HEK293 (cell line): ENCODE measurements at regions not wholly inside any gene's neighbourhood (a gene's known extent, or its start where the extent isn't known, plus 50 kb on each side); places are given as distances from the start of the nearest gene placed in this dataset.

ENCODE experiments used
- CTCF ChIA-PET: fragments of 350-600 bp; formaldehyde crosslinking; extraction: SDS; loops from one replicate; lab custom pipeline; 2021; ENCODE audit warnings: antibody characterized with exemption; lab: Yijun Ruan, JAX
- POLR2A ChIA-PET: fragments of 300-600 bp; formaldehyde crosslinking; extraction: SDS; loops from one replicate; lab custom pipeline; 2020; ENCODE audit warnings: antibody characterized with exemption, inconsistent platforms; lab: Yijun Ruan, JAX
- H3K27ac ChIP-seq: fragments of 200-500 bp; sonication (Bioruptor generic); 2 replicates; pipeline ENCODE4 v1.5.1; 2014; ENCODE audit warnings: low read depth, low read length, control low read depth, inconsistent platforms; ENCODE audit errors: extremely low read depth
- H3K36me3 ChIP-seq, 2 experiments: fragments of 200-500 bp in 1 of 2; sonication (Bioruptor generic) in 1 of 2; 1 replicate in 1 of 2; 2 replicates in 1 of 2; pipeline ENCODE4 v1.5.1; 2014 to 2017; ENCODE audit warnings: inconsistent platforms in 2 of 2, low read length in 2 of 2; ENCODE audit not compliant: control insufficient read depth in 2 of 2, insufficient read depth in 1 of 2
- H3K4me1 ChIP-seq: fragments of 200-500 bp; sonication (Bioruptor generic); 2 replicates; pipeline ENCODE4 v1.5.1; 2014; ENCODE audit warnings: mild to moderate bottlenecking, low read length, inconsistent platforms; ENCODE audit not compliant: control insufficient read depth, insufficient read depth
- H3K4me3 ChIP-seq: 2 replicates; pipeline ENCODE4 v1.5.1; 2011; ENCODE audit warnings: low read depth, mild to moderate bottlenecking, control low read depth, low read length, moderate library complexity
- H3K9me3 ChIP-seq: fragments of 200-500 bp; sonication (Bioruptor generic); 2 replicates; pipeline ENCODE4 v1.5.1; 2014; ENCODE audit warnings: low read depth, low read length, inconsistent platforms; ENCODE audit not compliant: control insufficient read depth, insufficient read depth
- FEZF1 ChIP-seq: fragments of 450-650 bp; formaldehyde crosslinking; IDR thresholded peaks from 2 replicates; pipeline ENCODE4 v1.5.1; 2016; ENCODE audit warnings: missing biosample characterization, missing genetic modification characterization
- KLF10 ChIP-seq: fragments of 450-650 bp; IDR thresholded peaks from 2 replicates; pipeline ENCODE4 v1.5.1; 2018; ENCODE audit warnings: missing biosample characterization, mild to moderate bottlenecking, missing genetic modification characterization
- KLF7 ChIP-seq: fragments of 450-650 bp; formaldehyde crosslinking; IDR thresholded peaks from 2 replicates; pipeline ENCODE4 v1.5.1; 2016; ENCODE audit warnings: missing biosample characterization, missing genetic modification characterization, borderline replicate concordance
- OSR2 ChIP-seq: fragments of 450-650 bp; formaldehyde crosslinking; IDR thresholded peaks from 2 replicates; pipeline ENCODE4 v1.5.1; 2016; ENCODE audit warnings: missing biosample characterization, missing genetic modification characterization
- PRDM1 ChIP-seq: fragments of 450-650 bp; formaldehyde crosslinking; IDR thresholded peaks from 2 replicates; pipeline ENCODE4; 2016; ENCODE audit warnings: missing biosample characterization, missing genetic modification characterization
- SALL2 ChIP-seq: fragments of 450-650 bp; formaldehyde crosslinking; IDR thresholded peaks from 2 replicates; pipeline ENCODE4 v1.5.0; 2017; ENCODE audit warnings: missing biosample characterization, mild to moderate bottlenecking, missing genetic modification characterization, borderline replicate concordance
- SCRT1 ChIP-seq: fragments of 450-650 bp; formaldehyde crosslinking; IDR thresholded peaks from 2 replicates; pipeline ENCODE4 v1.5.1; 2016; ENCODE audit warnings: missing biosample characterization, missing genetic modification characterization, borderline replicate concordance
- SP2 ChIP-seq: fragments of 450-650 bp; formaldehyde crosslinking; IDR thresholded peaks from 2 replicates; pipeline ENCODE4 v1.5.1; 2016; ENCODE audit warnings: missing biosample characterization, missing genetic modification characterization
- SP3 ChIP-seq: fragments of 450-650 bp; formaldehyde crosslinking; IDR thresholded peaks from 2 replicates; pipeline ENCODE4 v1.5.1; 2016; ENCODE audit warnings: missing biosample characterization, missing genetic modification characterization
- SP7 ChIP-seq: fragments of 450-650 bp; formaldehyde crosslinking; IDR thresholded peaks from 2 replicates; pipeline ENCODE4 v1.5.1; 2016; ENCODE audit warnings: missing biosample characterization, missing genetic modification characterization
- TSHZ1 ChIP-seq: fragments of 450-650 bp; formaldehyde crosslinking; IDR thresholded peaks from 2 replicates; pipeline ENCODE4 v1.5.1; 2016; ENCODE audit warnings: missing biosample characterization, missing genetic modification characterization, borderline replicate concordance
- ZBTB7A ChIP-seq: fragments of 450-650 bp; formaldehyde crosslinking; IDR thresholded peaks from 2 replicates; pipeline ENCODE4 v1.5.1; 2016; ENCODE audit warnings: low read depth, missing biosample characterization, missing genetic modification characterization
- ZNF10 ChIP-seq: fragments of 450-650 bp; formaldehyde crosslinking; IDR thresholded peaks from 2 replicates; pipeline ENCODE4 v1.5.1; 2017; ENCODE audit warnings: missing biosample characterization, missing genetic modification characterization
- ZNF2 ChIP-seq: fragments of 450-650 bp; formaldehyde crosslinking; IDR thresholded peaks from 2 replicates; pipeline ENCODE4 v1.5.1; 2016; ENCODE audit warnings: missing biosample characterization, missing genetic modification characterization
- ZNF266 ChIP-seq: fragments of 450-650 bp; formaldehyde crosslinking; IDR thresholded peaks from 2 replicates; pipeline ENCODE4 v1.5.1; 2016; ENCODE audit warnings: missing biosample characterization, missing genetic modification characterization, low read depth
- ZNF341 ChIP-seq: fragments of 450-650 bp; formaldehyde crosslinking; IDR thresholded peaks from 2 replicates; pipeline ENCODE4; 2016; ENCODE audit warnings: low read depth, missing biosample characterization, missing genetic modification characterization
- ZNF350 ChIP-seq: fragments of 450-650 bp; formaldehyde crosslinking; IDR thresholded peaks from 2 replicates; pipeline ENCODE4 v1.5.0; 2017; ENCODE audit warnings: missing biosample characterization, mild to moderate bottlenecking, missing genetic modification characterization
- ZNF391 ChIP-seq: fragments of 450-650 bp; formaldehyde crosslinking; IDR thresholded peaks from 2 replicates; pipeline ENCODE4 v1.5.1; 2016; ENCODE audit warnings: low read depth, missing biosample characterization, missing genetic modification characterization, borderline replicate concordance
- ZNF416 ChIP-seq: fragments of 450-650 bp; formaldehyde crosslinking; IDR thresholded peaks from 2 replicates; pipeline ENCODE4 v1.5.1; 2016; ENCODE audit warnings: missing biosample characterization, missing genetic modification characterization
- ZNF423 ChIP-seq: fragments of 450-650 bp; formaldehyde crosslinking; IDR thresholded peaks from 2 replicates; pipeline ENCODE4 v1.5.1; 2016; ENCODE audit warnings: missing biosample characterization, missing genetic modification characterization
- ZNF449 ChIP-seq: fragments of 450-650 bp; formaldehyde crosslinking; IDR thresholded peaks from 2 replicates; pipeline ENCODE4 v1.5.1; 2017; ENCODE audit warnings: missing biosample characterization, mild to moderate bottlenecking, missing genetic modification characterization, moderate library complexity
- ZNF521 ChIP-seq: fragments of 450-650 bp; formaldehyde crosslinking; IDR thresholded peaks from 2 replicates; pipeline ENCODE4 v1.5.1; 2017; ENCODE audit warnings: missing biosample characterization, mild to moderate bottlenecking, missing genetic modification characterization
- ZNF610 ChIP-seq: fragments of 450-650 bp; formaldehyde crosslinking; IDR thresholded peaks from 2 replicates; pipeline ENCODE4 v1.5.1; 2016; ENCODE audit warnings: missing biosample characterization, missing genetic modification characterization, borderline replicate concordance
- ZNF626 ChIP-seq: fragments of 450-650 bp; sonication (Bioruptor Pico); formaldehyde crosslinking; IDR thresholded peaks from 2 replicates; pipeline ENCODE4 v1.5.1; 2018; ENCODE audit warnings: missing biosample characterization, missing genetic modification characterization, inconsistent platforms
- ZNF645 ChIP-seq: fragments of 450-650 bp; formaldehyde crosslinking; IDR thresholded peaks from 2 replicates; pipeline ENCODE4; 2016; ENCODE audit warnings: missing biosample characterization, missing genetic modification characterization
- ZNF677 ChIP-seq: fragments of 450-650 bp; IDR thresholded peaks from 2 replicates; pipeline ENCODE4 v1.5.0; 2018; ENCODE audit warnings: missing biosample characterization, mild to moderate bottlenecking, missing genetic modification characterization, moderate library complexity
- ZSCAN5A ChIP-seq: fragments of 450-650 bp; formaldehyde crosslinking; IDR thresholded peaks from 2 replicates; pipeline ENCODE4 v1.5.1; 2016; ENCODE audit warnings: missing biosample characterization, missing genetic modification characterization
- ZXDB ChIP-seq: fragments of 450-650 bp; formaldehyde crosslinking; IDR thresholded peaks from 2 replicates; pipeline ENCODE4 v1.5.1; 2016; ENCODE audit warnings: missing biosample characterization, missing genetic modification characterization

GRCh38 chr4:81531410-81531809 lies 59.7 kb upstream of the RASGEF1B start:
- CTCF ChIA-PET, result interaction anchor here (0.6 kb wide), 1 partner anchor 64 kb away, joined by 3 read pairs; no protein-coding TSS in a partner anchor
- Histone ChIP-seq H3K36me3 (no peaks in the 10 kb centered on the region), H3K4me1 (no peaks in the 10 kb centered on the region), H3K9me3 (no peaks in the 10 kb centered on the region), H3K27ac (no peak overlapping the region), H3K4me3 (no peak overlapping the region)
- POLR2A ChIA-PET, result no interaction called here
- TF ChIP-seq OSR2 (tag by site-specific recombination), result no peak
- no peak for TF ChIP-seq ZNF350
- no peak for TF ChIP-seq ZNF423 (tag by site-specific recombination)
- no peak for TF ChIP-seq ZNF645 (tag by site-specific recombination)
- no peak for TF ChIP-seq TSHZ1 (tag by site-specific recombination)
- TF ChIP-seq KLF10 (tag by site-specific recombination), result no peak
- TF ChIP-seq SP7, result no peak
- TF ChIP-seq ZNF341 (tag by site-specific recombination), result no peak
- TF ChIP-seq ZXDB, result no peak
- TF ChIP-seq ZNF677 (tag by site-specific recombination), result no peak
- no peak for TF ChIP-seq ZNF626 (tag by site-specific recombination)
- no peak for TF ChIP-seq ZNF610

GRCh38 chr4:81528979-81529378 lies 57.3 kb upstream of the RASGEF1B start:
- Histone ChIP-seq H3K9me3 (no peaks in the 10 kb centered on the region), H3K27ac (no peak overlapping the region), H3K4me3 (no peak overlapping the region), H3K4me1 (no peaks in the 10 kb centered on the region), H3K36me3 (no peaks in the 10 kb centered on the region)
- TF ChIP-seq ZNF521 (tag by site-specific recombination) (no peak), ZNF10 (no peak), ZNF266 (tag by site-specific recombination) (no peak), SCRT1 (tag by site-specific recombination) (no peak), PRDM1 (tag by site-specific recombination) (no peak), ZNF677 (tag by site-specific recombination) (no peak), KLF7 (no peak), FEZF1 (no peak), SP3 (tag by site-specific recombination) (no peak), SP2 (tag by site-specific recombination) (no peak), ZNF416 (tag by site-specific recombination) (no peak), SALL2 (tag by site-specific recombination) (no peak), ZBTB7A (tag by site-specific recombination) (no peak), ZNF449 (tag by site-specific recombination) (no peak), ZSCAN5A (tag by site-specific recombination) (no peak), ZNF2 (tag by site-specific recombination) (no peak), ZNF391 (no peak)
- CTCF ChIA-PET, result no interaction called here
- POLR2A ChIA-PET, result no interaction called here
